ENCODE measurements at regions not wholly inside any gene's neighbourhood (a gene's known extent, or its start where the extent isn't known, plus 50 kb on each side); places are given as distances from the start of the nearest gene placed in this dataset.
A peak's percentile ranks its signal among the peaks of the same experiment; 100 is the strongest.

- Histone ChIP-seq H3K27ac (no peak overlapping the region), H3K4me1 (peaks cover 0 to 8% of the 10 kb centered on the region in 2 donors), H3K4me3 (no peak overlapping the region), H3K9me3 (no peaks in the 10 kb centered on the region), H3K36me3 (no peaks in the 10 kb centered on the region), H3K27me3 (no peaks in the 10 kb centered on the region)
- no peak for TF ChIP-seq POLR2A (IDR thresholded peaks at IDR 0.05)
- DNase-seq (ENCODE audit: low spot score in 2 of 2), result no peak
- intact Hi-C loops (cut with DNase I; ENCODE audit: low total_unique reads), result loop anchor here (10.0 kb wide), 1 partner anchor 1027 kb away; no protein-coding TSS in a partner anchor
Measured at GRCh38 chr12:115191342-115191741, 507.4 kb upstream of the TBX3 start.

GRCh38 chr12:115190010-115190770 is 506.2 kb upstream of the TBX3 start:
- TF ChIP-seq CTCF (IDR thresholded peaks at IDR 0.05), result no peak
- peak in 1 of 3 donors; percentile 52 for TF ChIP-seq POLR2AphosphoS5 (IDR thresholded peaks at IDR 0.05)
- Histone ChIP-seq H3K9me3 (no peaks in the 10 kb centered on the region), H3K27me3 (no peaks in the 10 kb centered on the region), H3K36me3 (no peaks in the 10 kb centered on the region), H3K27ac (peak overlapping the region in 1 of 2 donors; percentile 68), H3K4me1 (peaks cover 0 to 8% of the 10 kb centered on the region in 2 donors), H3K4me3 (no peak overlapping the region)
- intact Hi-C loops (cut with DNase I; ENCODE audit: low total_unique reads), result loop anchor here (1.0 to 10.0 kb wide), 2 partner anchors 10 to 1025 kb away; no protein-coding TSS in a partner anchor
- no peak for DNase-seq (ENCODE audit: low spot score in 2 of 2)

- Histone ChIP-seq H3K27ac (no peak overlapping the region), H3K27me3 (no peaks in the 10 kb centered on the region), H3K9me3 (no peaks in the 10 kb centered on the region), H3K4me3 (no peak overlapping the region), H3K4me1 (peaks cover 0 to 8% of the 10 kb centered on the region in 2 donors), H3K36me3 (no peaks in the 10 kb centered on the region)
- DNase-seq (ENCODE audit: low spot score in 2 of 2), result no peak
- intact Hi-C loops (cut with DNase I; ENCODE audit: low total_unique reads), result no loop called here
- TF ChIP-seq CTCF (IDR thresholded peaks at IDR 0.05), result no peak
- TF ChIP-seq POLR2A (IDR thresholded peaks at IDR 0.05), result no peak
- TF ChIP-seq POLR2AphosphoS5 (IDR thresholded peaks at IDR 0.05), result no peak
Measured at GRCh38 chr12:115185506-115185905, 501.5 kb upstream of the TBX3 start.

DNA sequence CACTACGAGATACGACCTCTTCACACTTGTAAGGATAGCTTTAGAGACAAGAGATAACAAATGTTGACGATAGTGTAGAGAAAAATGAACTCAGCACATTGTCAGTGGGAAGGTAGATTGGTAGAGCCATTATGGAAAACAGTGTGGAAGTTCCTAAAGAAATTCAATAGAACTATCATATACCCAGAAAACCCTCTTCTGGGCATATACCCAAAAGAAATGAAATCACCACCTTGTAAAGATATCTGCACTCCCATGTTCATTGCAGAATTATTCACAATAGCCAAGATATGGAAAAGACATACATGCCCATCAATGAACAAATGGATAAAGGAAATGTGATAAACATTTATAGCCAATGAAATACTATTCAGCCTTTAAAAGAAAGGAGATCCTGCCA is 499.8 kb upstream of the TBX3 start:
- H3K4me3 ChIP-seq, result no peak overlapping the region
- no peaks in the 10 kb centered on the region for H3K4me1 ChIP-seq
- TF ChIP-seq POLR2A (IDR thresholded peaks at IDR 0.05), result no peak
- no peak for TF ChIP-seq POLR2AphosphoS5 (IDR thresholded peaks at IDR 0.05)
- no peaks in the 10 kb centered on the region for H3K9me3 ChIP-seq
- no peak for DNase-seq (ENCODE audit: low spot score in 2 of 2)
- H3K36me3 ChIP-seq, result no peaks in the 10 kb centered on the region
- no peaks in the 10 kb centered on the region for H3K27me3 ChIP-seq
- no peak overlapping the region for H3K27ac ChIP-seq
- intact Hi-C loops (cut with DNase I; ENCODE audit: low total_unique reads), result no loop called here

- no peak for DNase-seq (ENCODE audit: low spot score in 2 of 2)
- no peak overlapping the region for H3K27ac ChIP-seq
- intact Hi-C loops (cut with DNase I; ENCODE audit: low total_unique reads), result no loop called here
- no peaks in the 10 kb centered on the region for H3K36me3 ChIP-seq
- TF ChIP-seq POLR2A (IDR thresholded peaks at IDR 0.05), result no peak
- TF ChIP-seq CTCF (IDR thresholded peaks at IDR 0.05), result no peak
- TF ChIP-seq POLR2AphosphoS5 (IDR thresholded peaks at IDR 0.05), result no peak
- H3K27me3 ChIP-seq, result no peaks in the 10 kb centered on the region
- H3K4me3 ChIP-seq, result no peak overlapping the region
- no peaks in the 10 kb centered on the region for H3K4me1 ChIP-seq
- H3K9me3 ChIP-seq, result no peaks in the 10 kb centered on the region
Measured at GRCh38 chr12:115177899-115178298, 493.9 kb upstream of the TBX3 start.

DNA sequence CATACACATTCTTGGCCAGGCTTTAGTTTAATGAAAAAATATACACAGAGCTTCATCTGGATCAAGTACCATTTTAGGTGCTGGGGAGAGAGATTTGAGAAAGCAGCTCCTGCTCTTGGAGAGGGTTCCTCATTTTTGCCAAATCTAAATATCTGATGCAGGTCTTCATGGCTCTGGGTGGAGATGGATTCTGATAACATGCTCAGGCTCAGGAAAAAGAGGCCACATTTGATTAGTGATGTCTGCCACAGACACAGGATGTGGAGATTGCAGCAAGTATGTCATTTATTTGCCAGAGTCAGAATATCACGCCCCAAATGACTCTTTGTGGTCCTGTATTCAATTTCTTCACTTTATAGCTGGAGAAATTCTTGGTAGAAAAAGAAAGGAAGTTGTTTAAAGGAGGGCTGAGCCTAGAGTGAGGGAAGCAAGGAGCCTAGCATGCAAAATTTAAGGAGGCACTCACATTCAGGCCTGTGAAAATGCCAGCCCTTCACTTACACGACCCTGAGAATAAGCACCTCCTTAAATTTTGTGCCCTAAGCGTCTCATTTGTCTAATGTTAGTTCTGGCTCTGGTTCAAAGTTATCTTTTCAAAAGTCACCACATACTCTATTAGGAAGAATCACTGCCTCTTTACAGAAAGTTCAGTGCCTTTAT is 492.9 kb upstream of the TBX3 start:
- Histone ChIP-seq H3K9me3 (no peaks in the 10 kb centered on the region), H3K36me3 (no peaks in the 10 kb centered on the region), H3K27me3 (no peaks in the 10 kb centered on the region), H3K4me3 (no peak overlapping the region), H3K27ac (no peak overlapping the region), H3K4me1 (no peaks in the 10 kb centered on the region)
- no peak for TF ChIP-seq POLR2A (IDR thresholded peaks at IDR 0.05)
- no peak for TF ChIP-seq CTCF (IDR thresholded peaks at IDR 0.05)
- TF ChIP-seq POLR2AphosphoS5 (IDR thresholded peaks at IDR 0.05), result no peak
- intact Hi-C loops (cut with DNase I; ENCODE audit: low total_unique reads), result no loop called here
- DNase-seq (ENCODE audit: low spot score in 2 of 2), result no peak
